ENCODE measurements at regions not wholly inside any gene's neighbourhood (a gene's known extent, or its start where the extent isn't known, plus 50 kb on each side); places are given as distances from the start of the nearest gene placed in this dataset.

DNA sequence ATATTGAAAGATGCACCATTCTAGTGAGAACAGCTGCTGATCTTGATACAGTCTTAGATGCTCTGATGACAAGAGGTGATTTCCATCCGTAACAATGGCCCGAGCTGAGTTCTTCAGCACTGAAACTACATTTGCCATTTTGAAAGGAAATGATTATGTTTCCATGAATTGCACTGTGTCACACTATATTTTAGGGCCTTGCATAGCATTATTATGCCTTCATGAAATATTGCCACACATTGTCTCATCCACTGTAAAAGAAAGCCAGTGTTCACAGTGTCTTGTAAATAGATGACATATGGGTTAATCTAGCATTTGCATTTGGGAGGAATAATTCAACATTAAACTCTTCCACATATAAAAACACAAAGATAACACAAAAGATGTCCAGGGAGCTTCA, 438.3 kb upstream of the PSMD7 start:
- TF ChIP-seq, protein P1, sequence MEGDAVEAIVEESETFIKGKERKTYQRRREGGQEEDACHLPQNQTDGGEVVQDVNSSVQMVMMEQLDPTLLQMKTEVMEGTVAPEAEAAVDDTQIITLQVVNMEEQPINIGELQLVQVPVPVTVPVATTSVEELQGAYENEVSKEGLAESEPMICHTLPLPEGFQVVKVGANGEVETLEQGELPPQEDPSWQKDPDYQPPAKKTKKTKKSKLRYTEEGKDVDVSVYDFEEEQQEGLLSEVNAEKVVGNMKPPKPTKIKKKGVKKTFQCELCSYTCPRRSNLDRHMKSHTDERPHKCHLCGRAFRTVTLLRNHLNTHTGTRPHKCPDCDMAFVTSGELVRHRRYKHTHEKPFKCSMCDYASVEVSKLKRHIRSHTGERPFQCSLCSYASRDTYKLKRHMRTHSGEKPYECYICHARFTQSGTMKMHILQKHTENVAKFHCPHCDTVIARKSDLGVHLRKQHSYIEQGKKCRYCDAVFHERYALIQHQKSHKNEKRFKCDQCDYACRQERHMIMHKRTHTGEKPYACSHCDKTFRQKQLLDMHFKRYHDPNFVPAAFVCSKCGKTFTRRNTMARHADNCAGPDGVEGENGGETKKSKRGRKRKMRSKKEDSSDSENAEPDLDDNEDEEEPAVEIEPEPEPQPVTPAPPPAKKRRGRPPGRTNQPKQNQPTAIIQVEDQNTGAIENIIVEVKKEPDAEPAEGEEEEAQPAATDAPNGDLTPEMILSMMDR (IDR thresholded peaks at IDR 0.05) = no peak
- TF ChIP-seq POLR2AphosphoS5 (IDR thresholded peaks at IDR 0.05) (no peak), EP300 (IDR thresholded peaks at IDR 0.05) (no peak), POLR2A (IDR thresholded peaks at IDR 0.05) (no peak)

Measured in upper lobe of left lung (tissue), 4 donors.